ENCODE measurements at regions not wholly inside any gene's neighbourhood (a gene's known extent, or its start where the extent isn't known, plus 50 kb on each side); places are given as distances from the start of the nearest gene placed in this dataset.

- no peaks in the 10 kb centered on the region for H4K20me1 ChIP-seq (ENCODE audit: control insufficient read depth, insufficient read depth, insufficient read length)
- WGBS (ENCODE audit: extremely low coverage, insufficient read length, low lambda C conversion rate) = no CpG with 5 or more reads among the region's 4 CpGs
- H3K9me3 Mint-ChIP-seq = peaks cover 6 to 11% of the 10 kb centered on the region in 2 experiments
Measured at GRCh38 chr2:12890066-12890465, 173.3 kb downstream of the TRIB2 start.

More at GRCh38 chr2:12890066-12890465, 173.3 kb downstream of the TRIB2 start:
- Histone ChIP-seq H4K8ac (replicated peaks; ENCODE audit: insufficient read length, low read depth, low read length) (no peak overlapping the region), H3K4me2 (ENCODE audit: insufficient read depth, insufficient read length, low read length) (no peak overlapping the region), H3K56ac (ENCODE audit: insufficient read length, low read depth, low read length) (no peak overlapping the region), H3T11ph (ENCODE audit: low read length) (no peak overlapping the region), H2BK120ac (ENCODE audit: low read depth, low read length, poor library complexity, severe bottlenecking) (no peak overlapping the region), H3K23me2 (ENCODE audit: insufficient read length, low read depth, low read length, poor library complexity, severe bottlenecking) (no peaks in the 10 kb centered on the region), H3K27me3 (ENCODE audit: insufficient read depth, low read length) (no peaks in the 10 kb centered on the region), H3K18ac (ENCODE audit: insufficient read length, low read depth, low read length) (no peak overlapping the region), H3K4me1 (ENCODE audit: insufficient read depth, low read length) (no peaks in the 10 kb centered on the region), H4K5ac (ENCODE audit: insufficient read length, low read depth, low read length) (no peak overlapping the region), H2BK20ac (ENCODE audit: low read depth, low read length, poor library complexity, severe bottlenecking) (no peak overlapping the region), H3K79me1 (ENCODE audit: insufficient read depth, low read depth, low read length, poor library complexity, severe bottlenecking) (no peaks in the 10 kb centered on the region), H2BK12ac (ENCODE audit: insufficient read length, low read depth, low read length) (no peak overlapping the region), H3K9me3 (ENCODE audit: control insufficient read depth, low read depth, low read length) (no peaks in the 10 kb centered on the region), H3K14ac (ENCODE audit: insufficient read depth, low read length) (no peak overlapping the region), H2BK5ac (ENCODE audit: insufficient read length, low read length) (no peak overlapping the region), H3K27ac (ENCODE audit: insufficient read length, low read depth, low read length) (no peak overlapping the region), H3K4ac (ENCODE audit: low read depth, low read length) (no peak overlapping the region), H3K23ac (ENCODE audit: insufficient read length, low read depth, low read length) (no peak overlapping the region), H3K79me2 (ENCODE audit: insufficient read depth, low read length) (no peaks in the 10 kb centered on the region), H2AK5ac (ENCODE audit: insufficient read length, low read length) (no peak overlapping the region), H4K91ac (ENCODE audit: insufficient read length, low read depth, low read length) (no peak overlapping the region), H3K9ac (ENCODE audit: extremely low read depth, insufficient read length, low read length) (no peak overlapping the region), H2AFZ (ENCODE audit: low read length) (no peak overlapping the region), H2BK15ac (ENCODE audit: low read depth, low read length) (no peak overlapping the region)
- H3K27me3 Mint-ChIP-seq (ENCODE audit: low read depth) = no peaks in the 10 kb centered on the region
- H3K27ac Mint-ChIP-seq = no peak overlapping the region
- TF ChIP-seq CTCF (conservative IDR thresholded peaks at IDR 0.05) = no peak
- 0 out of 7 replicates have a peak, but pooled peaks cover 0 to 4% (median 0%) of the 10 kb centered on the region in 3 experiments for H3K36me3 Mint-ChIP-seq (ENCODE audit: insufficient read depth in 1 of 3, low read depth in 3 of 3)
- H3K4me3 Mint-ChIP-seq = no peak overlapping the region
- DNase-seq = no peak
- peaks cover 0 to 4% of the 10 kb centered on the region in 2 experiments; a peak in 1 of 4 replicates for H3K4me1 Mint-ChIP-seq
